HG02763 (cell line): ENCODE measurements at regions not wholly inside any gene's neighbourhood (a gene's known extent, or its start where the extent isn't known, plus 50 kb on each side); places are given as distances from the start of the nearest gene placed in this dataset.

Experiments used
- ATAC-seq: cut with Tn5 transposase; IDR thresholded peaks from one replicate; pipeline ENCODE4 v1.9.1; 2021; ENCODE audit warnings: mild to moderate bottlenecking, moderate library complexity; ENCODE audit not compliant: unreplicated experiment

DNA sequence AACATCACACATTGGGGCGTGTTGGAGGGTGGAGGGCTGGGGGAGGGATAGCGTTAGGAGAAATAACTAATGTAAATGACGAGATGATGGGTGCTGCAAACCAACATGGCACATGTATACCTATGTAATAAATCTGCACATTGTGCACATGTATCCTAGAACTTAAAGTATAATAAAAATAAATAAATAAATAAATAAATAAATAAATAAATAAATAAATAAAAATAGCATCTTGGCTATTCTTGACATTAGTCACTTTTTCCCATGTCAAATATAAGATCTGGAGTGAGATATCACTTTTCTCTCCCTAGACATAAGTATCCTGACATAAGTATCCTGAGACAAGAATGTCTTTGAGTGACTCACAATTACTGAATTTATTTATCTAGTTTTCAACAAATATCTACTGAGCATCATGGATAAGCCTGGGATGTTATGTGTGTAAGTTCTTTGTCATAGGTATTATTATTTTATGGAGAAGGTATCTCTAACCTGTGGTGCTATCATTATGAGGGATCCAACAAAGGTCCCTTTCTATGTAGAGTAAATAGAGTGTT, 691.3 kb downstream of the SORCS1 start:
- no peak for ATAC-seq

DNA sequence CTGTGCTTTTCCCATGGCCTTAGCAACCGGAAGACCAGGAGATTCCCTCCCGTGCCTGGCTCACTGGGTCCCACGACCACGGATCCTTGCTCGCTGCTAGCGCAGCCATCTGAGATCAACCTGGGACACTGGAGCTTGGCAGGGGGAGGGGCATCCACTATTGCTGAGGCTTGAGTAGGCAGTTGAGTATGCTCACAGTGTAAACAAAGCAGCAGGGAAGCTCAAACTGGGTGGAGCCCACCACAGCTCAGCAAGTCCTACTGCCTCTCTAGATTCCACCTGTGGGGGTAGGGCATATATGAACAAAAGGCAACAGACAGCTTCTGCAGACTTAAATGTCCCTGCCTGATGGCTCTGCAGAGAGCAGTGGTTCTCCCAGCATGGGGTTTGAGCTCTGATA, 697.0 kb downstream of the SORCS1 start:
- ATAC-seq: no peak

DNA sequence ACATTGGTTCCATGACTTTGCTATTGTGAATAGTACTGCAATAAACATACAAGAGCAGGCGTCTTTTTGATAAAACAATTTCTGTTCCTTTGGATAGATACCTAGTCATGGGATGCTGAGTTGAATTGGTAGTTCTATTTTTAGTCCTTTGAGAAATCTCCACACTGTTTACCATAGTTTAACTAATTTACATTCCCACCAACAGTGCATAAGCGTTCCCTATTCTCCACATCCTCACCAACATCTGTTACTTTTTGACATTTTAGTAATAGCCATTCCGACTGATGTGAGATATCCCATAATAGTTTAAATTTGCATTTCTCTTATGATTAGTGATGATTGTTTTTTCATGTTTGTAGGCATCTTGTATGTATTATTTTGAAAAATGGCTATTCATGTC, 707.0 kb downstream of the SORCS1 start:
- ATAC-seq: no peak

DNA sequence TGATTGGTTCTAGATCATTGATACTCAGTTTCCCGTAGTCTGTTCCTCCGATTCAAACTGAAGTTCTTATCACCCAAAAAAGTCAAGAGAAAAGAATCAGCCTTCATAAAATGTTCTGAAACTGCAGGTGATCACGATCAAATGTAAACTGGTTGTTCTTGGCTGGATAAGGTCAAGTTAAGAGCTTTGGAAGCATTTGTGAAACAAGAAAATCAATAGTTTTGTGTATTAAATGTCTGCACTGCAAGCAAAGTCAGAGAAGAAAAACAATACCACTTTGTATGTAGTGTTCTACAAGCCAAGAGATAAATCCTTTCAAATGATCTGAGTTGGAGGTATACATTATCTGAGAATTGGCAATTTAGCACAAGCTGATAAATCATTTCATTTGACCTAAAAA, 710.3 kb downstream of the SORCS1 start:
- no peak for ATAC-seq

- ATAC-seq: no peak
Measured at GRCh38 chr10:106450966-106451365, 713.5 kb downstream of the SORCS1 start.

DNA sequence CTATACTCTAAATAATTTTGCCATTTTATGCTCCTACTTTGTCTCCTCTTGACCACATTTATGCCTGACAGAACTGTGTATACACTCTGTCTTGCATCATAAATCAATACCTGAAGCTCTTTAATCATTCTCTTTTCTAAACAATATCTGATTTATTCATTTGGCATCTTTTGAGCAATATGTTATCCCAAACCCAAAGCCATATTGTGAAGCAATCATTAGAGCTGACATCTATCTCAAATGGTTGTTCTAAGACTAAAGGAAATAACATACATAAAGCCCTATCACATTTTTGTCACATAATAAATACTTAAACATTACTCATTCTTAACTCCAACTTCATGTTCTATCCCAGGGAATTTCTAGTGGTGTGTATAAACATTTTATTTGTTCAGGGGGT, 717.6 kb downstream of the SORCS1 start:
- ATAC-seq: no peak

DNA sequence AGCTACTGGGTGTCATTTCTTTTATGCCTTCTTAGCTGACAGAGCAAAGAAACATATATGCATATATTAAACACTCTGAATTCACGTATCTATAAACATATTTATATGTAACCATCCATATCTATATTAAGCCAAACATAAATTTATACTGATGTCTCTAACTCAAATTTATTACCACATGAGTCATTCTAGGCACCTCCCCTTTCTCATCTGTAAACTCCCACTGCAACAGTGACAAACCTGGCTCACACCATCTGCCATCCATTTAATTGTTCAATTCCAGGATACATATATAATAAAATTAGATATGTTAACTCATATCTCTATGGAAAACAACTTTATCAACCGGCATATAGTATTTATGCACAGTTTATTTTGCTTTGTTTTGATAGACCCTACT, 722.3 kb downstream of the SORCS1 start:
- no peak for ATAC-seq

- no peak for ATAC-seq
Measured at GRCh38 chr10:106440767-106441166, 723.7 kb downstream of the SORCS1 start.

DNA sequence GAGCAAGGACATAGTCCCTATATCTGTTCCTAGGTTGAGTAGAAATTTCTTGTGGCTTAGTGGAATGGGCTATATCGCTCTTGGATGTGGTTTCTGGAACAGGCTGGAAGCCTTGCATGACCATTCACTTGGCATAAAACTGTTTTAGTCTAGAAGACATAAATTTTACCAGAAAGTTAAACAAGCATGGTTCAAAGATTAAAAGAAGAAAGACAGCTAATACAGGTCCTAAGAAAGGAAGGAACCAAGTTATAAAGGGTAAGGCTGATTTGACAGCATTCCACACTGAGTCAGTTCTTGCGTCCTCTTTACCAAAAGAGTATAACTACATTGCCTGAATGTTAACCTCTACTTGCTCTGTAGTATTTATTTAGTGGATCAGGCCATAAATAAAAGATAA, 724.2 kb downstream of the SORCS1 start:
- no peak for ATAC-seq

DNA sequence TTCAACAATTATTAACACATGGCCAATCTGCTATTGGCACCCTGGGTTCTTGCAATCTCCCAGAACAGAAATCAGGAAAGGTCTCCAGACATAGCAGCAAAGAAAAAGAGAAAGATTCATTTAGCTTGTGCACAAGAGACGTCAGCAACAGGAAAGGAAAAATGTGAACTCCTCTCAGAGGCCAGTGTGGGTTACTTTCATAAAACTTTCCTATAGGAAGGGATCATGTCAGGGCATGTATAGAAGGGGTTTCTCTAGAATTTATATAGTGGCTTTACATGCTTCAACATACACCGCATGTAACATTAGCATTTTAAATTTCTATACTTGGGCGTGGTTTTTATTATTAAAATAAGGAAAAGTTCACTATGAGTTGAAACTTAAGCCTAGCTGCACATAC, 725.1 kb downstream of the SORCS1 start:
- no peak for ATAC-seq

DNA sequence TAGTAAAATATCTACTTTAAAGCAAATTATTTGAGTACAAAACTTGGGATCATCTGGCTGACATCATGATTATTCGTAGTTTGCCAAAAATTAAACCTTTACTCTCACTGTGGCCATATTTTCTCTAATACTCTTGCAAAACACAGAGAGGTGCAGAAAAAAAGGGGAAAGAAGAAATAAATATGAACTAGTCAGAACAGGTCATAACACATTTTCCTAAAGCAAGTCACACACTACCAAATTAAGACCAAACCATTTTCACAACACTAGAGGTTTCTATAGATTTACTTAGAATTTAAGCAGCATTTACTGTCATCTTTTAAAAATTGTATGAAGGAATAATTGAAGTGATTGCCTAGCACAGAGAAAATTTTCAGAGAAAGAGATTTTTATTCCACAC, 726.1 kb downstream of the SORCS1 start:
- ATAC-seq: no peak

- ATAC-seq: no peak
Measured at GRCh38 chr10:106436123-106436715, 728.3 kb downstream of the SORCS1 start.

- no peak for ATAC-seq
Measured at GRCh38 chr10:106435081-106435480, 729.4 kb downstream of the SORCS1 start.

- no peak for ATAC-seq
Measured at GRCh38 chr10:106424981-106425380, 739.5 kb downstream of the SORCS1 start.

DNA sequence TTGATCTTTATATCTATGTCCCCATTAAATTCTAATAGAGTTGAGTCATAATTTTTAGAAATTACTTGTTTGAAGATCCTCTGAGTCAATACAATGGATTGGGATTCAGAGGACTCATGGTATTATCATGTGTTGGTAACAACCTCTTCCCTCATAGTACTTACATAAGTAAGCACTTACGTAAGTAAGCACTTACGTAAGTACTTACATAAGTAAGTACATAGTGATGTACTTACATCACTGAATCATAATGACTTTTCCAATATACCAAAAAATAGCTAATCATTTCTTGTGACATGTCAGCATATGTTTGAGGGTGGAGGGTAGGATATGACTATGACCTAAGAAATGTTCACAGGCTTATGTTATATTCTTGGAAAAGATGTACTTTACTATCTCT, 740.5 kb downstream of the SORCS1 start:
- no peak for ATAC-seq

DNA sequence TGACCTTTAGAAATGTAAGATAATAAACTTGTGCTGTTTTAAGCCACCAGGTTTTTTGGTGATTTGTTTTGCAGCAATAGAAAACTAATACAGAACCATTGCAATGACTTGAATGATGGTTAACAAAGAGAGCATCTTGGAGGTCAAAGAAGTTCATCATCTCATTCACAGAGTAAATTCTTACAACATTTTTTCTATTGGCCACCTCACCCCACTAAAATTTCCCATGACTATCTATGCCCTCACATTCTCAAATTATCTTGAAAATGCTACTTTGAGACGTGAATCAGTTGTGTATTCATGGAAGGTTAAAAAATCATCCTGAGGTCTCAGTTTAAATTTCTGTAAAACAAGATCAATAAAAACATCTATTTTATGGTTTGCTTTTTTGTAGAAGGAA, 754.2 kb downstream of the SORCS1 start:
- no peak for ATAC-seq

DNA sequence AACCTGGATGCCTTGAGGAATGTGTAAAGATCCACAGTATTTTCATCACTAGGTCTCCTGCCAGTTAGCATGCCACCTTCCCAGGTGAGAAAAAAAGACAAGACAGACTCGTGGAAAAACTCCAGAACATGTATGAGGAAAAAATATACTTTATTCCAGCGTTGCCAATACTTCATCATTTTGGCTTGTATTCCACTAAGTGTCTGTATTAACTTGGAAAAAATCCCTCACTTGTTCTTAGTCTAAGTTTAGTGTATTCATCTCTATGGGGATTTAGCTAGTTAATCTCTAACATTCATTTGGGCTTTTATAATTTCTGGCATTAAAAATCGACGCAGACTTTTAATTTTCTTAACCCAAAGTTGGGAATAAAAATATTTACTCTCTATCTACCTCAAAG, 759.4 kb downstream of the SORCS1 start:
- ATAC-seq: no peak

DNA sequence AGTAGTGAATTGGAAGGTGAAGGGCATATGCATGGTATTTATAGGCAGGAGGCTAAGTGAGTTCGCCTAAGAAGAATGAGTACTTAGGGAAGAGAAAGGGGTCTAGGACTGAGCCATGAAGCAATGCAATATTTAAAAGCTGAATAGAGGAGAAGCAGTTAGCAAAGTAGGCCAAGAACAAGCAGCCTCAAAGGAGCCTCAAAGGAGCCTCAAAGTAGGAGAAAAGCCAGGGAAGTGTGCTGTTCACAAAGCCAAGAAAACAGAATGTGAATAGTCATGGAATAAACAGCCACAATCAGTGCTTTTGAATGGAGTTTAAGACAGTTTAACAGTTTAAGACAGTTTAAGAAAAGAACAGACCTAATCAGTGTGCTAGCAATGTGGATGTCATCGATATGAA, 762.0 kb downstream of the SORCS1 start:
- ATAC-seq: no peak

- no peak for ATAC-seq
Measured at GRCh38 chr10:106401967-106402366, 762.5 kb downstream of the SORCS1 start.

DNA sequence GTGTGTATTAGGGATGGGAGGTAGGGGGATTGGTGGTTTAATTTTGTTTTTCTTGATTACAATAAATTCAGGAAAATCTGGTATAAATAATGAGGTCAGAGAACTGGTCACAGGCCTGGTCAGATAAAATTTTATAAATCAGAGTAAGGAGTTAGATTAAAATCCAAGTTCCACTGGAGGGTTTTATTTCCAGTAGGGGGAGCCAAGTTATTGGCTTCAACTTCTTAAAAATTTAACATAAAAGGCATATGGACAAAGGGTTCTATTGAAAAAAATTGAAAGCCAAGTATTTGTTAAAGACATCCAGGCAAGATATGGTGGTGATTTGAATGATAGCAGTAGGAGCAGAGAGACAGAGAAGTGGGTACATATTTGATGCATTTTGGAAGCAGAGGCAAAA, 763.3 kb downstream of the SORCS1 start:
- no peak for ATAC-seq

DNA sequence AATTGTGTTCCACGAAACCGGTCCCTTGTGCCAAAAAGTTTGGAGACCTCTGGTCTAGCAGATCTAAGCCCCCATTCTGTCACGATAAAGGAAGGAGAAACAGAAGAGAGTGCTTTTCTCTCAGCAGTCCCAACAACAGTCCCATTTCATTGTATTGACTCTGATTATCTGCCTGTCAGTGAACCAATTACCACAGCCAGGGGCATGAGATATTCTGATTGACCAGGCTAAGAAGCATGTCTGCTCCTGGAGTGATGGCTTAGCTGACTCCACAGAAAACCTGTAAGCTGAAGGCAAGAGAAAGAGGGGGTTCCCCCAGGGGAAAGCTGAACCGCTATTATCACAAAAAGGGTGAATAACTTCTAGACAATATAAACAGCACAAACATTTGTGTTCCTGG, 765.4 kb downstream of the SORCS1 start:
- ATAC-seq: no peak

DNA sequence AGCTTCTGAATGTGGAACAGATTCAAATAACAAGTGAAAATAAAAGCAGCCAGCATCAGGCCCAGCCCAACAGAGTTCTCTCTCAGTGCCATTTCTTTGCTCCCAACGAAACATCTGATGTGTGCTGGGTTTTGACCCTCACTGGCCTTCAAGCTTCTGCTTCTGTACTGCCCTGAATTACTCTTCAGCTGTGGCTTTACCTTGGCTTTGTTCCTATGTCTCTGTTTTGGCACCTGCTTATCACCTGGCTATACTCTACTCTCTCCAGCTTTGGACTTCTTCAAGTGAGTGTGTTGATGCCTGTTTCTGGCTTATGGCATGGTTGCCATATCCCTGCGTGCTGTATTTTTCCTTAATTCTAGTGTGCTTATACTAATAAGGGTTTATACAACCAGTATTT, 768.3 kb downstream of the SORCS1 start:
- no peak for ATAC-seq

DNA sequence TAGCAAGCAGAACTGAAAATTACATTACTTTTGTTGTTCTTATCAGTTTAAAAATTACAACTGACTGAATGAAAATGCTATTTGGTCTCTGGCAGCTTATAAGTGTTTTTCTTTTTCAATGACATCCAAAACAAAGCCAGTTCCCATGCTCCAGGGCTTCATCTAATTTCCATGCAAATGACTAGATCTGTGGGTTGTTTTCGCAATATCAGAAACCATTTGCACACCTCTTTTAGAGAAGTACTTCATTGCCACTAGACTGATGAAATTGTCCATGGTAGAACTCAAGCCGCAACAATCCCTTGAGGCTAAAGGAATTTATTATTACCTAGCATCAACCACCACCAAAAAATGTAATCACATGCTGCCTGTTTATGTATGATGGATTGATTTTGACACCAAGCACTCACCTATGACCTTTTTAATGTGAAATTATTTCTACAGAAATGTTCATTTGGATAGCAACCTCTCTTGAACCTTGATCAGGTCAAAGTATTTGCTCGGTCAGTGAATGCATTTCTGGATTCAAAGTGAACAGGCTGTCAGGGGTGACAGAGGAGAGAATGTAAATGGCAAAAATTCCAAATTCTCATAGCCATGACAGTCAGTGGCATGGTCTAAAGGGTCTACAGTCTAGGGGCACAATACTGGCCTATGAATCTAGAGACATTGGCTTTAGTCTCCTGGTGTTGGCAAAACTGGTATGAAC, 769.3 kb downstream of the SORCS1 start:
- ATAC-seq: no peak
